ENCODE measurements at regions not wholly inside any gene's neighbourhood (a gene's known extent, or its start where the extent isn't known, plus 50 kb on each side); places are given as distances from the start of the nearest gene placed in this dataset.
"Not testable (repeated sequence)": the region's sequence is repeated elsewhere in the genome, so short reads cannot be mapped to it uniquely, and the experiment has no call there.

DNA sequence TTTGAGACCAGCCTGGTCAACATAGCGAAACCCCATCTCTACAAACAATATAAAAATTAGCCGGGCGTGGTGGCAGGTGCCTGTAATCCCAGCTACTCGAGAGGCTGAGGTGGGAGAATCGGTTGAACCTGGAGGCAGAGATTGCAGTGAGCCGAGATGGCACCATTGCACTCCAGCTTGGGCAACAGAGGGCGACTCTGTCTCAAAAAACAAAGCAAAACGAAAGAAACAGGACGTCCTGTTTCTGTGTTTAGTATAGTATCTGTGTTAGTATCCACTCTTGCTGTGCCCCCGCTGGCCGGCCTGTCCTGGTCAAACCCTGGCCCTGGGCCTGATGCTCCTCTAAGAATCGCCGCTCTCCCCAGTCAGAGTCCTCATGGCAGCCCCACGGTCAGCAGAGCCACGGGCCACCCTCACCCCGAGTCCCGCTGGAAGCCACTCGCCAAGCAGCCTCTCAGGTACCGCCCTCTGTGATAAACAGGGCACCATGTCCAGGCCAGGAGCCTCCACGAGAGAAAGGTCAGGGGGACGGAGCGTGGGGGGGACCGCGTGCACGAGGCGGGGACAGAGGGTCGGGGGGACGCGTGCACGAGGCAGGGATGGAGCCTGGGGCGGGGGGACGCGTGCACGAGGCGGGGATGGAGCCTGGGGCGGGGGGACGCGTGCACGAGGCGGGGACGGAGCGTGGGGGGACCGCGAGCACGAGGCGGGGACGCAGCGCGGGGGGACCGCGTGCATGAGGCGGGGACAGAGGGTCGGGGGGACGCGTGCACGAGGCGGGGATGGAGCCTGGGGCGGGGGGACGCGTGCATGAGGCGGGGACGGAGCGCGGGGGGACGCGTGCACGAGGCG is 384.5 kb downstream of the SMOC2 start:
- DNase-seq (ENCODE audit: low spot score): no peak

DNA sequence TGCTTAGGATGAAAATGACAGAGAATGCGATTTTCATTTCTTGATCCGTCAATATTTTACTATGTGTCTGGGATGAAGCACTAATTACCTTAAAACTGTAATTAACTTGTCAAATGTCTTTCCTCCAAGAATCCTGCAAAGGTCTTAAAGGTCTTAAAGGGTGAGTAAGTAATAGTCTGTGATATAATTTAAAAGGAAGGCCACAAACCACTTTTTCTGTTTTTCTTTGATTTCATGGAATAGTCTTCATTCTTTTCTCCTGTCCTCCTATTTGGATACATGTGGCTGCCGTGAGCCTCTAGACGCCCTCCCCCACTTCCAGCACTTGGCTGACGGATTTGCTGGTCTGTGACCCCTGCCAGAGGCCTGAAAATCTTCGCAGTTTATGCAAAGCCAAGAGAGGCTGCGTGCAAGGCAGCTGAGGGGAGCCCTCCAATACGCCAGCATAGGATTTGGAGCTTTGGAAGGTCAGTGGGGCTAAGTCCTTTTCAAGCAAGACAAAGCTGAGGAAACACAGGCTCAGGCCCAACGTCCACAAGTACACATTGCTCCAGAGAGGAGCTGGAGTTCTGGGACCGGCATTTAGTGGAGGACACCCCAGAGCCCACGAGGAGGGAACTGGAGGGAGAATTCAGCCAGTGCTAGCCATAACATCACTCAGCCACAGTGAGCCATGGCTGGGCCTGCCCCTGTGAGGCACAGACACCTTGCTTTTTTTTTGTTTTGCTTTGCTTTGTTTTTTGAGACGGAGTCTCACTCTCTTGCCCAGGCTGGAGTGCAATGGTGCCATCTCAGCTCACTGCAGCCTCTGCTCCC is 382.6 kb downstream of the SMOC2 start:
- no peak for DNase-seq (ENCODE audit: low spot score)

DNA sequence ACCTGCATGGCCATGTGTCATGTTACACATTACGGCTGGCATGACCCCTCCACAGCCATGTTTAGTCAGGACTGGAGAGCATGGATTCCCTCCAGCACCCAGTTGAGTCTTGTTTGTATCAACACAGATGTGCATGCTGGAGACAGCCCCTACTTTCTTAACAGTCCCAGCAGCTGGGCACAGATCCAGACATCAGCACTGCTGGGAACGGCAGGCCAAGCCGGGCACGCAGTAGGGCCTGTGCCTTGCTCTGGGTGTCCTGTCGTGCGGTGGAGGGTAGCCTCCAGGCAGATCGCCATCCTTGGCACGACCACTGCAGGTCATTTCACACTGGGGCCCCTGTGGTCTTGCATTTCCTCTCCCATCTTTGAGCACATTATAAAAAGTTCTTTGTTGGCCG is 381.4 kb downstream of the SMOC2 start:
- no peak for DNase-seq (ENCODE audit: low spot score)

DNA sequence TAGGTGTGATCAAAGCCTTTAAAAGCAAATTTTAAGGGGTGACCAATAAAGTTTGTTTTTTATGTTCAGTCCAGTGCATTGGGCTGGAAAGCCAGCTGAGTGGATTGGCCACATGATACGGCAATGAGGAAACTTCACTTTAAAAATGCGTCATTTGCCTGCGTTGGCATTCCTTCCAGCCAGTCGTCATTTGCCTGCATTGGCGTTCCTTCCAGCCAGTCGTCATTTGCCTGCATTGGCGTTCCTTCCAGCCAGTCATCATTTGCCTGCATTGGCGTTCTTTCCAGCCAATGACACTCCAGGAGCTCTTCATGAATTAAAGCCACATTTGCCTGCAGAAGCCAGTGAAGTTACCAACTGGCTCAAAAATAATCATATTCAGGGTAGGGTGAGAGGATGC is 378.6 kb downstream of the SMOC2 start:
- no peak for DNase-seq (ENCODE audit: low spot score)

DNA sequence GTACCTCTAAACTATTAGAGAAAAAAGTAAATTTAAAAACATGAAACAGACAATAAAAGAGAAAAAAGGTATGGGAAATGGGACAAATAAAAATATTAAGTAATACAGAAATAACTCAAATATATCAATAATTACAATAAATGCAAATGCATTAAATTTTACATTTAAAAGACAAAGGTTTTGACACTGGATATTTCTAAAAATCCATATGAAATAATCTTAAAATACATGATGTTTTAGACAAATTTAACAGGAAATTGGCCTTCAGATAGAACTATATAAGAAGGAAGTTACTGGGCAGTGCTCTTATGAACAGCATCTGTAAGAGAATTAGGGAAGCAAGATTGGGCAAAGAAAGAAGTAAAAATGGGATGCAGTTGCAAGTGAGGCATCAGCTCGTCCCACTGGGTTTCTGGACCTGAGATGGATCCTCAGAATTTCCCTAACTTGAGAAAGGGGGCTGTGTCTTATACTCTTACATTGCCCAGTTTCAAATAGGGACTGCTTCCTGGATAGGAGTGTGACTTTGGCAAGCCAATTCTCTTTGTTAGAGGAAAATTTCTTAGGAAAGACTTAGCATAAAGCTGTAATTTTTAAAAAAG is 376.7 kb downstream of the SMOC2 start:
- DNase-seq (ENCODE audit: low spot score): no peak

DNA sequence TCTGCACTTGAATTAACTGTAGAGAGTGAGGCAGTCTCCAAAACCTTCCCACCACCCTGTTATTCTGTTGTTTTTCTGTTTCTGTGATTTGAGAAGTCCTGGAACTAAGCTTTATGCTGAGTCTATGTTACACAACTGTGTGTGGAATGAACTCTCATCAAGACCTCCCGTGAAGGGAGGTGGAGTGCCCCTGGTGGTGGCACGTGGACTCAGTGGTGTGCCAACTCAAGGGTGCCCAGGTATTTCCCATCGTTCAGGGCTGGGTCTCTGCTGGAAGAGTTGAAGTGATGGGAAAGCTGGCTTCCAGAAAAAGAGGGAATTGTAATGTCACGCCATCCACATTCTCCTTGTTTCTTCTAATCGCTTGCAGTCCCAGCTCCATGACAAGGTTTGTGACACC is 374.2 kb downstream of the SMOC2 start:
- no peak for DNase-seq (ENCODE audit: low spot score)

DNA sequence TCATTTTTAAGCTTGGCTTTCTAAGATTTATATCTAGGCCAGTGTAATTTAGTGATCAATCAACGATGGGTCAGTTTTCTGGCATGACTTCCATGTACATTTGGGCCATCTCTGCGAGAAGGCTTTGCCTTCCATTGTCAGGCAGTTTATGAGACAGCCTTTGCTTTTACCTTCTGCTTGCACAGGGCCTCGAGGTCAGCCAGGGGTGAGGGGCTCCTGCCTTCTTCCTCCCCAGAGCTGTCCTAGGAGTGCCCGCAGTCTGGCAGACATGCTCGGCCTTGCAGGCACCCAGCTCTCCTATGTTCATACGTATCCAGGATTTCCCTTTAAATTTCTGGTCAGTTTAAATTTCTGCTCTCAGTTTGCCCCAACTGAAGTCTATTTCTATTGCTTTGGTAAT is 367.2 kb downstream of the SMOC2 start:
- DNase-seq (ENCODE audit: low spot score): no peak

DNA sequence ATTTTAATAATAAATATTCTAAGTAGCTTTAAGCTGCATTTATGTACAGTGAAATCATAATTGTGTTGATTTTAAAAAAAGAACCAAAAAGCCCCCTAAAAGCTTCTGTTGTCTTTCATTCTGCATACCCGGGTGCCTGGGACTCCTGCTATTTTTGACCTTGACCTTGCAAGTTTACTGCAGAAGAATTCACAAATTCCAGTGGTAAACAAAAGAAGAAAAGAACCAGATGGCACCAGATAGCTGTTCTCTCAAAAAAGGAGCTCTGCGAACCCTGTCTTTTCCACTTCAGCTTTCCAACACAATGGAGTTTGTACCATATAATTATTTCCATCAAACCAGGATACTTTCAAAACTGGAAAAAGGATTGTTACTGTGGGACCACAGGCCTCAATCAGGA is 363.3 kb downstream of the SMOC2 start:
- DNase-seq (ENCODE audit: low spot score): no peak

DNA sequence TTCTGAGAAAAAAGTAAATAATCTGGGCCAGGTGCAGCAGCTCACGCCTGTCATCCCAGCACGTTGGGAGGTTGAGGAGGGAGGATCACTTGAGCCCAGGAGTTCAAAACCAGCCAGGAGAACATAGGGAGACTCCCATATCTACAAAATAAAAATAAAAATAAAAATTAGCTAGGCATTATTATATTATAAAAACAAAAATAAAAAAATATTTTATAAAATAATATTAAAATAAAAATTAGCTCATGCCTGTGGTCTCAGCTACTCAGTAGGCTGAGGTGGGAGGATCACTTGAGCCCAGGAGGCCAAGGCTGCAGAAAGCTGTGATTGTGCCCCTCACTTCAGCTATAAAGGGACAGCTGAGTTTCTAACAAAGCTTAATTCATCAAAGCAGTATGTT is 362.9 kb downstream of the SMOC2 start:
- no peak for DNase-seq (ENCODE audit: low spot score)

DNA sequence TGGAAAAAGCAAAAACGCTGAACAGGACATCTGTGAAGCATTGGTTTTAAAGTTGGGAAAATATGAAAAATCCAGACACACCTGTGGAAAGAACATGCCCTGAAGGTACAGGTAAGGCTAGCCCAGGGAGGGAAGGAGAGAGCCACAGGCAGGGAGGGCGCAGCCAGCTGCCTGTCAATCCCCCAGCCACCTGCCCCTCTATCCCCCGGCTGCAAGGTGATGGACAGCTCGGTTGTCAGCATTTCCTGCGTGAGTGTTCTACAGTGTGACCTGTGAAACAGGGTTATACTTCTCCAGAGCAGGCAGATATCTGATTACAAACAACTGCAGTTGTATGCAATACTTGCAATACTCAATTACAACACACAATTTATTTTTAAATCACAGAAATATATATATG is 358.1 kb downstream of the SMOC2 start:
- DNase-seq (ENCODE audit: low spot score): no peak

DNA sequence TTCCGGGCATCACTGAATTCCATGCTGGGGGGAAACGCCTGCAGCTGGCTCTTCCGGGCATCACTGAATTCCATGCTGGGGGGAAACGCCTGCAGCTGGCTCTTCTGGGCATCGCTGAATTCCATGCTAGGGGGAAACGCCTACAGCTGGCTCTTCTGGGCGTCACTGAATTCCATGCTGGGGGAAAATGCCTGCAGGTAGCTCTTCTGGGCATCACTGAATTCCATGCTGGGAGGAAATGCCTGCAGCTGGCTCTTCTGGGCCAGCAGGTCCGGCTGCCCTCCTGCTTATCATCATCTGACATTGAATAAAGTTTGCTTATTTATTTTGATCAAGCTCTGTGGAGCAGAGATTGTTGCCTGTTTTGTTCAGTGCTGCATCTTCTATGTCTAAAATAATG is 355.1 kb downstream of the SMOC2 start:
- DNase-seq (ENCODE audit: low spot score): no peak

DNA sequence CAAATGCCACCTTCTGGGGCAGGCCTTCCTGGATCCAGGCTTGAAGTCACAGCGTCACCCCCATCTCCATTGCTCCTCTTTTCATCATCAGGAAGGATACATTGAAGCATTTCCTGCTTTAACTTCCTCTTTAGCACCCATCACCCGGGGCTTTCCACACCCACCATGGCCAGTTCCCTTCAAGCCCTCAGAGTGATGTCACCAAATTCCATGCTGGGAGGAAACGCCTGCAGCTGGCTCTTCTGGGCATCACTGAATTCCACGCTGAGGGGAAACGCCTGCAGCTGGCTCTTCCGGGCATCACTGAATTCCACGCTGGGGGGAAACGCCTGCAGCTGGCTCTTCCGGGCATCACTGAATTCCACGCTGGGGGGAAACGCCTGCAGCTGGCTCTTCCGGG is 354.6 kb downstream of the SMOC2 start:
- not testable (repeated sequence) for DNase-seq (ENCODE audit: low spot score)

DNA sequence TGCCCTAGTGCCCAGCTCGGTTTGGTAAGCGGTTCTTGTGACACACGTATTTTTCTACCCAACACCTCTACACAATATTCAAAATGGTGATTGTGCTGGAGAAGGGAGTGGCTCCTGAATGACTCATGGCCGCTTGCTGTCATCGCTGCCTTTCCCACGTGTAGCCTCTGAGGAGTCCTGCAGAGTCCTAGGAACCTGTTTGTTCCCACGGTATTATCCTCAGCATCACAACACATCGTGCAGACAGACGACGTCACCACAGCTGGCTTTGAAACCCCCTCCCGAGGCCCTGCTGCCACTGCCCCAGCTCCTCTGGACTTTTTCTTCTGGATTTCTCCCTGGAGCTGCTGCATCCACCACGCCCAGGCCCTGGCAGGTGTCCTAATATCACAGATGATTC is 353.5 kb downstream of the SMOC2 start:
- DNase-seq (ENCODE audit: low spot score): no peak

DNA sequence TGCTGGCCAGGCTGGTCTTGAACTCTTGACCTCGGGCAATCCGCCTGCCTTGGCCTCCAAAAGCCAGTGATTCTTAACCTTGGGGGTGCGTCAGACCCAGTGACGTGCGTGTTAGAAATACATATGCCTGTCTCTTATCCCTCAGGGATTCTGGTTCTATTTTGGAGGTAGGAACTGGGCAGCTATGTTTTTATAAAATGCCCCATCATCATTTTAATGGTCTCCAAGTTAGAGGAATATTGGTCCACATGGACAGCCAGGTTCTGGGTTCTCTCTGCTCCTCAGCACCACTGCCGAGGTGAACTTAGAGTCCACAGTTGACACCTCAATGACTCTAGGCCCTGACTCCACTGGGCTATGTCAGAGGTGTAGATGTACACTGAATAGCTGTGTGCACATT is 352.7 kb downstream of the SMOC2 start:
- no peak for DNase-seq (ENCODE audit: low spot score)

DNA sequence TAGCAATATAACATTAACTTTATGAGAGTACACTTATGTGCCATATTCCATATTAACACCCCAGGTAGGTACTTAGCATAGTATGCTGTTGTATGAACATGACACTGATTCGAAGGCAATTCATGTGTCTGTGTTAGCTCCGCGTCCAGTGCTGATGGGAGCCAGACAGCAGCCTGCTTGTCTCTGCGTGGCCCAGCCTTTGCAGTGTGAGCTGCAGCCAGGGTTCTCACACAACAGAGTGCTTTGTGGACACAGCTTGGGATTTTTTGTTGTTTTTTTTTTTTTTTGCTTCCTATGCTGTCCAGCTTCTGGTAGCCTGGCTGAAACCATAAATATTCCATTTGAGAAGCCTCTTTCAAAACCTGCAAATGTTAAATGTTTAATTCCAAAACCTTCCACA is 350.9 kb downstream of the SMOC2 start:
- no peak for DNase-seq (ENCODE audit: low spot score)

DNA sequence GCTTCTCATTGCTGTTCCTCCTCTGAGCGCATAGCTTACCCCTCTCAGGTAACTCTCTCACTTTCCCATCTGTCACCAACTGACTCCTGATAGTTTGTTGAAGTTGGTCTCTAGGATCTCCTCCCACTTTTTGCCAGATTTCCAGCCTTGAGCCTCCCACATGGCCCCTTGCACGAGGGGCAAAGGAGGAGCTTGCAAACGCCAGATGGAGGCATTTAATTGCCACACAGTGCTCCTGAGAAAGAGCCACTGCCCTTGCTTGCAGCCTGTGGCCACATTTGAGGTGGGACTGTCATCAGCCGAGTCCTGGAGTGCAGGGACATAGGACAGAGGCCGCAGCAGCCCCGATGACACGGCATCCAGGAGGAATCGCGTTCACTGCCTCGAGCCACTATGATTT is 348.7 kb downstream of the SMOC2 start:
- DNase-seq (ENCODE audit: low spot score): no peak

DNA sequence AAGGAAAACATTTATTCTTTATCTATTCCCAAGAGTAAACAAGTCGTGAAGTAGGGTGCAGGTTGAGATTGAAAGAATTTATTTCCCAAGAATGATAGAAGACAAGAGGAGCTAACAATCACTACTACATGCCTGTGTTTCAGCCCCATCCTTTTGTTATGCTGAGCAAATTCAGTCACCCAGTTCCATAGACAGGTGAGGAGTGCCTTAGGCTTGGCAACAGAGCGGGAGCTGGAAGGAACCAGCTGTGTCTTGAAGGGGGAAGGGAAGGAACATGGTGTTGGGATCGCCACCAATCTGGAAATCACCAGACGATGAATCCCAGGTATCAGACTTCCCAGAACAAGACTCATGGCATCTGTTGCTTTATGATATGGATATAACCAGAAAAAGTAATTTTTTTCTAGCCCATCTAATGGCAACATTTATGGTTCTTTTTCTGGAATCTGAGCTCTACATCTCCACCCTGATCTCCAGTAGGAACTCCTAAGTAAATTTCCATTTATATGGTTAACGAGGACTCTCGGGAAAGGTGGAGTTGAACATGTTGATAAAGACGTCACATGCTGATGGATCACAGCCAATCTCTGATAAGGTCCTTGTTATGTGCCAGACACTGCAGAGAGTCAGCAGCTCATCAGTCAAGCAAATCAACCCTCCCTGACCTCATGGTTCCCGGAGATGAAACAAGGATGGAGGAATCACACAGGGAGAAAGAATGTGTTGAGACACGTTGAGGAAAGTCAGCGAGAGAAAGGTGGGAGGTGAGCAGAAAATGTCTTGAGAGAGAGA is 344.9 kb downstream of the SMOC2 start:
- no peak for DNase-seq (ENCODE audit: low spot score)

DNA sequence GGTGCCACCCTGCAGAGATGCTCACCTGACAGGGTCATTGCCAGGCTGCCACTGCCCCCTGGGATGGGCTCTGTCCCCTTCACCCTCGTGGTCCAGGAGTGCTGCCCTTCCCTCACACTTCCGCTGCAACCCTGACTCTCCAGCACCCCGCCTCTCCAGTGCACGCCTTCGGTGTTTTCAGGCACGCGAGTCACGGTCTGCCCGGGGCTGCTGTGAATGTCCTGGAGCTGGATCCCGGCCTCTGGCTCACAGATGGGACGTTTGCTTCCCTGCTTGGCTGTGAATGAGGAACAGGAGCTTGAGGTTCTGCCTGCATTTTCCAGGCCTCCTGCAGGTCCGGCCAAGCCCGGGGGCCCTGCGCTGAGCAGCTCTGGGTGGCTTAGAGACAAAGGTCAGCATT is 343.4 kb downstream of the SMOC2 start:
- no peak for DNase-seq (ENCODE audit: low spot score)

DNA sequence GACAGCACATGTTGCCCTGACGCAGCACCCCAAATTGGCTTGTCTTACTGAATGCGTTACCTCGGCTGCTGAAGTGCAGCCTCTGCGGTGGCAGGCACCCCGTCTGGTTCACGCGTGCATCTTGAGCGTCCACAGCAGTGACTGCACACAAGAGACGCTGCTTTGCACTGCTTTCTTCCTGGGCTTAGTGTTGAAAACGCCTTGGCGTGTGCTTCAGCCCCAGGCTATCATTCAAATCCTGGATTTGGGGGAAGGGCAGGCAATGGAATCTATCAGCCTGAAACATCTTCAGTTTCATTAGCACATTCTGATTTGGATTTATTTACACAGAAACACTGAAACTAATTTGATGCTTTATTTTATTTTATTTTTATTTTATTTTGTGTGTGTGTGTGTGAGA is 342.7 kb downstream of the SMOC2 start:
- no peak for DNase-seq (ENCODE audit: low spot score)

DNA sequence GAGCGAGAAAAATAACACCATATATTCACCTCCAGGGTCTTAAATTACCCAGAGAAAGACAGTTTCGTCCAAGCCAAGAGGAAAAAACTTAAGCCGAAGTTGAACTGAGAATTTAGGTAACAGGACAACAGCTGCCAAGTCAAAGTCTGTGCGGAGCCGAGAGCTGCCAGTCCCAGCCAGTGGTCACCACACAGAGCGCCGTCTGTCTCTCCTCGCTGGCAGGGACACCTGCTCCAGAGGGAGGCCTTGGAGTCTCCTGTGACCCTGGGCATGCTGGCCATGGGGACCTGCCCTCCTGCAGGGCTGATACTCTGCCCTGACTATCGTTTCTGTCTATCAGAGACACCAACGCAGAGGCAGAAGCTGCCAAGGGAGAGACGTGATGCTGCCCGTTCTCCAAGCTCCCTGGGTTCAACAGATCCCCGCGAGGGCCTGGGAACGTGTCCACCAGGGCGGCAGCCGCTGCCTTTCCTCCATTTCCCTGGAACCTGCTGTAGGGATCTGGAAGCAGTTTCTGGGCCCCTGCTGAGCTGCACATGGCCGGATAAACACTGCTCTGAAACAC is 341.3 kb downstream of the SMOC2 start:
- no peak for DNase-seq (ENCODE audit: low spot score)

DNA sequence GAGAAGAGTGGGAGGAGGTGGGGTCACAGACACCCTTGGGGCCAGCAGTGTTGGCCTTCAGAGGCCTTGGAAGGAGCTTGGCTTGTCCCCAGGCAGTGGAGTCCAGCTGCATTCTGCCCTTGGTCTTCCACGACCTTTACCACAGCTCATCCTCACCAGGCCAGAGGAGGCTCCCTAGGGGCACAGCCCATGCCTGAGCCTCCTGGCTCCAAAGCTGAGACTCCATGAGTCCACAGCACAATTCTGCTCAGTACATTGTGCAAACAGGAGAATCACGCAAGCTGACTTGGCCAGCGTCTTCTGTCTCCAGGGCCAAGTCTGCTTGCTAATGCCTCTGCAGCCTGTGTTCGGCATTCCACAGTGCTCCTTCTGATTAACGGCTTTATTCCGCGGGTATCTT is 337.2 kb downstream of the SMOC2 start:
- no peak for DNase-seq (ENCODE audit: low spot score)

DNA sequence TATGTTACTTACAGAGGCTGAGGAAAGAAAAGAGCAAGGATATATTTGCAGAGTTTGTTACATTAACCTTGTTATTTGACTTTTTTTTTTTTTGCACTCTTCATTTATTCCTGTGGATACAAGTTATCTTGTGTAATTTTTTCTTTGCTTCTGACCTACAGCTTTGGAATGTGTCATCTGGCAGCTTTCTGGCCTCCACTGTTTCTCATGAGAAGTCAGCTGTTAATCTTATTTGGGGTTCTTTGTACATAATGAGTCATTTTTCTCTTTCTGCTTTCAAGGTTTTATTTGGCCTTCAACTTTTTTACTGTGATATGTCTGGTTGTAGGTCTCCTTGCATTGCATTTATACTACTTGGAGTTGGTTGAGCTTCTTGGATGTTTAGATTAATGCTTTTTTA is 333.4 kb downstream of the SMOC2 start:
- DNase-seq (ENCODE audit: low spot score): no peak
